ENCODE measurements at regions not wholly inside any gene's neighbourhood (a gene's known extent, or its start where the extent isn't known, plus 50 kb on each side); places are given as distances from the start of the nearest gene placed in this dataset.

GRCh38 chr3:3665961-3666640 is 133.1 kb upstream of the LRRN1 start:
- TF ChIP-seq EZH2phosphoT487 (IDR thresholded peaks at IDR 0.05; ENCODE audit: low read depth) (no peak), CTCF (IDR thresholded peaks at IDR 0.05; ENCODE audit: low read depth, low read length) (no peak)
